ENCODE measurements at regions not wholly inside any gene's neighbourhood (a gene's known extent, or its start where the extent isn't known, plus 50 kb on each side); places are given as distances from the start of the nearest gene placed in this dataset.

- WGBS (ENCODE audit: insufficient coverage, low coverage, missing lambda C conversion rate), result 0% methylated on average over 7 of the region's 7 CpGs
- in situ Hi-C loops (cut with MboI), result no loop called here
- no TSS peak for BruUV-seq (replicated peaks)
Observed at GRCh38 chr6:115770851-115771250, 289.8 kb downstream of the FRK start.

More at GRCh38 chr6:115770851-115771250, 289.8 kb downstream of the FRK start:
- Histone ChIP-seq H3K9me3 (replicated peaks; ENCODE audit: control insufficient read depth, insufficient read depth, low read depth, low read length) (no peaks in the 10 kb centered on the region), H3K4me1 (replicated peaks in 1 of 2; ENCODE audit: control insufficient read depth in 2 of 2, insufficient read depth in 2 of 2, low read length in 2 of 2) (no peaks in the 10 kb centered on the region), H3K4me3 (no peak overlapping the region), H3K9me1 (ENCODE audit: control insufficient read depth, insufficient read depth, low read length) (no peaks in the 10 kb centered on the region), H3K27me3 (ENCODE audit: control insufficient read depth in 2 of 2, insufficient read depth in 2 of 2, low read length in 2 of 2) (no peaks in the 10 kb centered on the region), H2AFZ (ENCODE audit: low read depth, low read length) (no peak overlapping the region), H3K4me2 (ENCODE audit: insufficient read depth, low read length) (no peak overlapping the region), H4K20me1 (replicated peaks; ENCODE audit: control insufficient read depth, insufficient read depth, low read length) (no peaks in the 10 kb centered on the region), H3K9ac (ENCODE audit: insufficient read depth in 1 of 2, low read depth in 2 of 2, low read length in 2 of 2) (no peak overlapping the region), H3K79me2 (ENCODE audit: control insufficient read depth, insufficient read depth, low read length) (no peaks in the 10 kb centered on the region), H3K27ac (ENCODE audit: extremely low read depth, low read depth, low read length) (no peak overlapping the region), H3K36me3 (ENCODE audit: control insufficient read depth, insufficient read depth, low read length) (no peaks in the 10 kb centered on the region)
- no peak for FAIRE-seq
- TF ChIP-seq ZNF655 (CRISPR knock-in tag; IDR thresholded peaks at IDR 0.05) (no peak), NUFIP1 (IDR thresholded peaks at IDR 0.05; ENCODE audit: partially characterized antibody) (no peak), CTCFL (IDR thresholded peaks at IDR 0.05; ENCODE audit: borderline replicate concordance, insufficient read depth, low read depth, low read length, poor library complexity, severe bottlenecking) (no peak), CBX5 (IDR thresholded peaks at IDR 0.05; ENCODE audit: borderline replicate concordance, low read depth) (no peak), TCF7 (IDR thresholded peaks at IDR 0.05; ENCODE audit: borderline replicate concordance) (no peak), KHSRP (IDR thresholded peaks at IDR 0.05) (no peak), SIN3B (IDR thresholded peaks at IDR 0.05; ENCODE audit: low read depth) (no peak), ARID1B (IDR thresholded peaks at IDR 0.05) (no peak), NR2F6 (CRISPR knock-in tag; IDR thresholded peaks at IDR 0.05) (no peak), HDAC1 (IDR thresholded peaks at IDR 0.05) (no peak), MYC (IDR thresholded peaks at IDR 0.05; ENCODE audit: low read depth, low read length) (no peak), MYC (CRISPR knock-in tag; IDR thresholded peaks at IDR 0.05; ENCODE audit: borderline replicate concordance, low read depth) (no peak), ZFP30 (CRISPR knock-in tag; IDR thresholded peaks at IDR 0.05; ENCODE audit: borderline replicate concordance) (no peak), TRIM24 (IDR thresholded peaks at IDR 0.05) (no peak), NRF1 (conservative IDR thresholded peaks at IDR 0.05 in 1 of 2, IDR thresholded peaks at IDR 0.05 in 1 of 2) (no peak), ESRRA (IDR thresholded peaks at IDR 0.05; ENCODE audit: borderline replicate concordance, low read depth) (no peak), MITF (IDR thresholded peaks at IDR 0.05) (no peak), KAT2B (IDR thresholded peaks at IDR 0.05; ENCODE audit: low read depth, low read length) (no peak)
- ChIA-PET CTCF (ENCODE audit: low intra/inter-chr PET ratio) (no interaction called here), POLR2A (no interaction called here)
- DNase-seq (ENCODE audit: extremely low read depth in 1 of 4, low spot score in 3 of 4), result no peak
- no peak for ATAC-seq
- intact Hi-C loops (cut with micrococcal nuclease), result no loop called here

Data from K562 (cell line).